Mesendoderm (in vitro differentiated cells): ENCODE measurements at regions not wholly inside any gene's neighbourhood (a gene's known extent, or its start where the extent isn't known, plus 50 kb on each side); places are given as distances from the start of the nearest gene placed in this dataset.

Experiments used
- DNase-seq: peaks from one replicate; pipeline ENCODE4 v3.0.0; 2013
- H2AK5ac ChIP-seq: 2 replicates; pipeline ENCODE4 v1.6.1; 2013; ENCODE audit warnings: low read length, inconsistent platforms
- H2BK120ac ChIP-seq: 2 replicates; pipeline ENCODE4 v1.6.1; 2013; ENCODE audit warnings: low read depth, mild to moderate bottlenecking, low read length, moderate library complexity, mixed read lengths
- H2BK15ac ChIP-seq: replicated peaks from 2 replicates; pipeline ENCODE4 v1.6.1; 2013; ENCODE audit warnings: low read depth, mild to moderate bottlenecking, moderate library complexity
- H2BK5ac ChIP-seq: 2 replicates; pipeline ENCODE4 v1.6.1; 2013; ENCODE audit warnings: low read length, inconsistent platforms
- H3K18ac ChIP-seq: 2 replicates; pipeline ENCODE4 v1.6.1; 2013; ENCODE audit warnings: mild to moderate bottlenecking, low read length, mixed read lengths
- H3K23ac ChIP-seq: one replicate; pipeline ENCODE4 v1.6.1; 2013; ENCODE audit warnings: low read length
- H3K27ac ChIP-seq: 2 replicates; pipeline ENCODE4 v1.5.1; 2013; ENCODE audit warnings: low read depth, mild to moderate bottlenecking, inconsistent platforms, low read length, moderate library complexity
- H3K27me3 ChIP-seq: 2 replicates; pipeline ENCODE4 v1.6.1; 2013; ENCODE audit warnings: low read length, control low read depth, mild to moderate bottlenecking, inconsistent platforms; ENCODE audit not compliant: insufficient read depth, poor library complexity
- H3K36me3 ChIP-seq: 2 replicates; pipeline ENCODE4 v1.6.1; 2013; ENCODE audit warnings: low read length, inconsistent platforms; ENCODE audit not compliant: control insufficient read depth, insufficient read depth
- H3K4ac ChIP-seq: one replicate; pipeline ENCODE4 v1.6.1; 2013; ENCODE audit warnings: low read depth, mild to moderate bottlenecking, low read length, moderate library complexity
- H3K4me1 ChIP-seq: 2 replicates; pipeline ENCODE4 v1.6.1; 2013; ENCODE audit warnings: low read depth, low read length, inconsistent platforms; ENCODE audit not compliant: control insufficient read depth
- H3K4me2 ChIP-seq: 2 replicates; pipeline ENCODE4 v1.6.1; 2013; ENCODE audit warnings: low read length
- H3K4me3 ChIP-seq: 2 replicates; pipeline ENCODE4 v1.5.1; 2013; ENCODE audit warnings: mild to moderate bottlenecking, low read length
- H3K56ac ChIP-seq: one replicate; pipeline ENCODE4 v1.6.1; 2013; ENCODE audit warnings: low read length
- H3K79me1 ChIP-seq: 2 replicates; pipeline ENCODE4 v1.6.1; 2013; ENCODE audit warnings: low read length, inconsistent platforms
- H3K79me2 ChIP-seq: 2 replicates; pipeline ENCODE4 v1.6.1; 2013; ENCODE audit warnings: mild to moderate bottlenecking, low read length; ENCODE audit not compliant: control insufficient read depth, insufficient read depth
- H3K9ac ChIP-seq: 2 replicates; pipeline ENCODE4 v1.6.1; 2013; ENCODE audit warnings: low read length, inconsistent platforms
- H4K5ac ChIP-seq: one replicate; pipeline ENCODE4 v1.6.1; 2013; ENCODE audit warnings: low read length
- H4K8ac ChIP-seq: one replicate; pipeline ENCODE4 v1.6.1; 2013; ENCODE audit warnings: low read depth, mild to moderate bottlenecking, control low read depth, low read length, moderate library complexity
- WGBS: extraction: QIAGEN DNeasy Blood & Tissue Kit; methylation state at CpG from one replicate; pipeline ENCODE4 v1.1.7; 2013; ENCODE audit warnings: low lambda C conversion rate, missing lambda C conversion rate; ENCODE audit not compliant: insufficient coverage; ENCODE audit errors: extremely low coverage; 5-methylcytosine and 5-hydroxymethylcytosine counted together

DNA sequence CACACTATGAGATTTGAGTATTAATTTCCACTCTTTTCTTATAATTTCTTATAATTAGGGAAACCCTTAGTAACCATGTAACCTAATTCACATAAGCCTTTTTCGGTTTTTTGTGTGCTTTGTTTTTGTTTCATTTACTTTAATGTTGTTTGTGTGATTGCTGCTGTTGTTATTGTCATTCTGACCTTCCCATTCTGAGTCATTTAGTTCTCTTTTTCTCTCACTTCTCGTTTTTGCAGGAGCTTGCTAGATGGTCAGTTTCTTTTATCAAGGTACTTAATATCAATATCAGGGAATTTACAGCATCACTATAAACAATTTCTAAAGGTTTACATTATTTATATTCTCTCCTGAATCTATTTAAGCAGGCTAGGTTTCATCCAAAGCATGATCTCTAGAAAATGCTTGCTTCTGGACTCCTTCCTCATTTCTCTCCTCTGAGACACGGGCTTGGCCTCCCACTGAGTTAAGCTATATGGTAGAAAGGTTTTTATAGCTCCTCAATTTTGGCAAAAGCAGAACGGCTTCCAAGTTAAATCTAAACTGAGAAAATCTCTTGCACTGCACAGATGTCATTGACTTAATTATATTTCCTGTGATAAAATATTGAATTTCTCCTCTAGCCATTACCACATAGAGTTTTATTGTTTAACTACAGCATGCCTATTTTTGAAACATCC lies 534.2 kb downstream of the NSUN3 start:
- no peak overlapping the region for H2BK15ac ChIP-seq
- H3K23ac ChIP-seq = no peak overlapping the region
- H3K18ac ChIP-seq = no peak overlapping the region
- H2AK5ac ChIP-seq = no peak overlapping the region
- no peaks in the 10 kb centered on the region for H3K4me1 ChIP-seq
- no peak overlapping the region for H3K4me2 ChIP-seq
- H2BK5ac ChIP-seq = no peak overlapping the region
- no peak overlapping the region for H3K27ac ChIP-seq
- H3K4me3 ChIP-seq = no peak overlapping the region
- H3K79me2 ChIP-seq = no peaks in the 10 kb centered on the region
- no peak overlapping the region for H3K9ac ChIP-seq
- no peaks in the 10 kb centered on the region for H3K36me3 ChIP-seq
- H4K8ac ChIP-seq = no peak overlapping the region
- WGBS = no CpG with 5 or more reads among the region's 4 CpGs
- no peak overlapping the region for H4K5ac ChIP-seq
- DNase-seq = no peak
- no peaks in the 10 kb centered on the region for H3K27me3 ChIP-seq
- no peak overlapping the region for H2BK120ac ChIP-seq
- H3K79me1 ChIP-seq = no peaks in the 10 kb centered on the region
- H3K56ac ChIP-seq = no peak overlapping the region
- H3K4ac ChIP-seq = no peak overlapping the region

DNA sequence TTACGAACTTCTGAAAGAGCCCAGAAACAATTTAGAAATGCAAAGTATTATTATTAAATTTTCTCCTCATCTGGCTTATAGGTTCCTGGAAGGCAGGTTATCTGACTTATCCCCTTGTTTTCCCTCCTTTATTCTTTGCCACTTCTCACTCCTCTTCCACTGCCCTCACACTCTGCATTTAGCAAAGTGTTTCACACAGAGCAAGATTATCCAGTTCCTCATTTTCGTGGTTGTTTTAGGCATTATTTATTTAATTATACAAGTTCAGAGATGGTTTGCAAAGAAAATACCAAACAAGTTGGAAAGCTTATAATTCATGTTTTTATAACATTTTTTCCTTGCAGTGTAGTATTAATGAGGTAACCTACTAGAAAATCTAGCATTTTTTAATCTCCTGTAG lies 544.9 kb downstream of the NSUN3 start:
- no CpG with 5 or more reads among the region's 2 CpGs for WGBS
- H3K23ac ChIP-seq = no peak overlapping the region
- no peaks in the 10 kb centered on the region for H3K79me2 ChIP-seq
- no peak for DNase-seq
- no peak overlapping the region for H3K56ac ChIP-seq
- no peak overlapping the region for H3K27ac ChIP-seq
- H3K27me3 ChIP-seq = no peaks in the 10 kb centered on the region
- no peak overlapping the region for H2AK5ac ChIP-seq
- H3K36me3 ChIP-seq = no peaks in the 10 kb centered on the region
- H3K79me1 ChIP-seq = no peaks in the 10 kb centered on the region
- no peak overlapping the region for H4K5ac ChIP-seq
- no peak overlapping the region for H3K18ac ChIP-seq
- H4K8ac ChIP-seq = no peak overlapping the region
- H2BK15ac ChIP-seq = no peak overlapping the region
- H3K4me2 ChIP-seq = no peak overlapping the region
- no peaks in the 10 kb centered on the region for H3K4me1 ChIP-seq
- no peak overlapping the region for H3K9ac ChIP-seq
- H3K4ac ChIP-seq = no peak overlapping the region
- no peak overlapping the region for H2BK5ac ChIP-seq
- H3K4me3 ChIP-seq = no peak overlapping the region
- no peak overlapping the region for H2BK120ac ChIP-seq

DNA sequence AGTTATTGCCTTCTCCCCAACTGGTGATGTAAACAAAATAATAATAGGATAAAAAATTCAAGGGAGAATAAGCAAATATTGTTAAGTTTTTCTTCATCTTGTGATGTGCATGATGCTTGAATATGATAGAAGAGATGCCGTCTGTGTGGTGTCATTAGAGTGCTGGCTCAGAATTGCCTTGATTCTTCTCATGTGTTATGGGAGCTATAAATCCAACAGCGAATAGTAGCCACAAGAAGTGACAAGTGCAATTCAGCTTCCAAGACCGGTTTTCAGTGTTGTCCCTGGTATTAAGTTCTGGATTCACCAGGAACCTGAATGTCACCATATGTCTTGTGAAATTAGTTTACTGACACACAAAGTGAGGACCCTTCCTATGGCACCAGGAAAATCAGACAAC lies 547.0 kb downstream of the NSUN3 start:
- Histone ChIP-seq H4K8ac (no peak overlapping the region), H3K18ac (no peak overlapping the region), H2BK5ac (no peak overlapping the region), H3K79me2 (no peaks in the 10 kb centered on the region), H3K4me3 (no peak overlapping the region), H3K79me1 (no peaks in the 10 kb centered on the region), H3K4me2 (no peak overlapping the region), H3K4ac (no peak overlapping the region), H2AK5ac (no peak overlapping the region), H3K36me3 (no peaks in the 10 kb centered on the region), H2BK120ac (no peak overlapping the region), H4K5ac (no peak overlapping the region), H2BK15ac (no peak overlapping the region), H3K9ac (no peak overlapping the region), H3K23ac (no peak overlapping the region), H3K27ac (no peak overlapping the region), H3K27me3 (no peaks in the 10 kb centered on the region), H3K4me1 (no peaks in the 10 kb centered on the region), H3K56ac (no peak overlapping the region)
- WGBS = no CpG with 5 or more reads among the region's 3 CpGs
- no peak for DNase-seq

DNA sequence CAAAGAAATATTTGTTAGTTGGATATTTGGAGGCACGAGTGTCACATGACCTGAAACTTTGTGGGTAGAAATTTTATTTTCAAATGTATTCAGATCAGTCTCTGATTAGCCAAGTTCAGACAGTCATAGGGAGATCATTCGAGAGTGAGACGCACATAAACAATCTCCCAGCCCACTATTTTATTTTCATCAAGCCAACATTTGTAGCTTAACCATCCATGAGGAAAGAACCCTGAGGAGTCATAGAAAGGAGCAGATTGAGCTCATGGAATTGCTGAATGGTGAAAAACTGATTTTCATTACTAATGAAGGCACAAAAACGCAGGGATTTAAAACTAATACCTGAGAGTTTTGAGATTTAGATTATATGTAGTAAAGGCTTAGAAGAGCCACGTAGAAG lies 548.7 kb downstream of the NSUN3 start:
- Histone ChIP-seq H2BK120ac (no peak overlapping the region), H3K9ac (no peak overlapping the region), H2BK15ac (no peak overlapping the region), H2AK5ac (no peak overlapping the region), H3K4me1 (no peaks in the 10 kb centered on the region), H3K27ac (no peak overlapping the region), H3K79me1 (no peaks in the 10 kb centered on the region), H3K4ac (no peak overlapping the region), H3K36me3 (no peaks in the 10 kb centered on the region), H3K27me3 (no peaks in the 10 kb centered on the region), H4K8ac (no peak overlapping the region), H3K18ac (no peak overlapping the region), H3K79me2 (no peaks in the 10 kb centered on the region), H3K4me2 (no peak overlapping the region), H3K56ac (no peak overlapping the region), H2BK5ac (no peak overlapping the region), H3K4me3 (no peak overlapping the region), H3K23ac (no peak overlapping the region), H4K5ac (no peak overlapping the region)
- no peak for DNase-seq
- no CpG with 5 or more reads among the region's 5 CpGs for WGBS

DNA sequence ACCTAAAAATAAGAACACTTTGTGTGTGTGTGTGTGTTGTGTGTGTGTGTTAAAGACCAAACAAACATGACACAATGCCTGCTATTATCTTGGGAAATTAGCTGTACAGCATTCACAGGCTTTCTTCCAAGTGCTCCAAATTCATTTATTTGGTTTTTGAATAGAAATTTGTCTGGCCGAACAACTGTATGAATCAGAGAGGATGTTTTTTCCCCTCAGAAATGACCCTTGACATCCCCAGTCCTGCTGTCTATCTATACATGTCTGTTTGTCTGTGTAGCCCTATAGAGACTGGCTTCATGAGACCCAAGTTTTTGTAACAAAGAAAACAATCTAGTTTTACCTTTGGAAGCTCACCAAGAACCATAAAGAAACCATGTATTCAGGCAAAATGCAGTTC lies 549.8 kb downstream of the NSUN3 start:
- Histone ChIP-seq H3K4me2 (no peak overlapping the region), H3K79me1 (no peaks in the 10 kb centered on the region), H3K27me3 (no peaks in the 10 kb centered on the region), H3K9ac (no peak overlapping the region), H3K36me3 (no peaks in the 10 kb centered on the region), H3K4me3 (no peak overlapping the region), H3K27ac (no peak overlapping the region), H2BK15ac (no peak overlapping the region), H2BK5ac (no peak overlapping the region), H3K4ac (no peak overlapping the region), H4K8ac (no peak overlapping the region), H3K79me2 (no peaks in the 10 kb centered on the region), H2BK120ac (no peak overlapping the region), H2AK5ac (no peak overlapping the region), H3K18ac (no peak overlapping the region), H4K5ac (no peak overlapping the region), H3K4me1 (no peaks in the 10 kb centered on the region), H3K23ac (no peak overlapping the region), H3K56ac (no peak overlapping the region)
- no peak for DNase-seq
- no CpG with 5 or more reads among the region's 1 CpG for WGBS

DNA sequence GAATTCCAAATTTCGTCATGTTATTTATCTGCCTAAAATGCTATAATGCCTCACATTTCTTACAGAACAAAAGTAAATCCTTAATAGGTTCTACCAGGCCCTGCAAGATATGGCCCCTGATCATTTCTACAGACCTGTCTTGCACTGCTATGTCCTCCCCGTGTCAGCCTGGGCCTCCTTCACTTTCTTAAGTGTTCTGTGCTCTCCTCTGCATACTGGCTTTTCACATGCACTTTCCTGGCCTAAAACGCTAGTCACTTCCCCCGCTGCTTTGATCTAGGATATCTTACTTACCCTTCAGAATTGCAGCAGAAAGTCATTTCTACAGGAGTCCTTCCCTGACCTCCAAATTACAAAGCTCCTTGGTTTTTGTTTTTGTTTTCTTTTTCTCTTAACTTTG lies 551.3 kb downstream of the NSUN3 start:
- H3K23ac ChIP-seq = no peak overlapping the region
- H2BK120ac ChIP-seq = no peak overlapping the region
- H2AK5ac ChIP-seq = no peak overlapping the region
- H2BK5ac ChIP-seq = no peak overlapping the region
- H2BK15ac ChIP-seq = no peak overlapping the region
- no peak overlapping the region for H4K8ac ChIP-seq
- no peaks in the 10 kb centered on the region for H3K27me3 ChIP-seq
- H3K79me2 ChIP-seq = no peaks in the 10 kb centered on the region
- H3K56ac ChIP-seq = no peak overlapping the region
- H3K9ac ChIP-seq = no peak overlapping the region
- H3K4me1 ChIP-seq = no peaks in the 10 kb centered on the region
- H3K18ac ChIP-seq = no peak overlapping the region
- no peak overlapping the region for H3K4me3 ChIP-seq
- H3K4ac ChIP-seq = no peak overlapping the region
- peak; percentile 18 for DNase-seq
- no peak overlapping the region for H4K5ac ChIP-seq
- H3K27ac ChIP-seq = no peak overlapping the region
- H3K79me1 ChIP-seq = no peaks in the 10 kb centered on the region
- WGBS = 100% methylated on average over 1 of the region's 4 CpGs
- no peak overlapping the region for H3K4me2 ChIP-seq
- H3K36me3 ChIP-seq = no peaks in the 10 kb centered on the region
